NT2/D1 (cell line): ENCODE measurements at regions not wholly inside any gene's neighbourhood (a gene's known extent, or its start where the extent isn't known, plus 50 kb on each side); places are given as distances from the start of the nearest gene placed in this dataset.

Source experiments
- SUZ12 ChIP-seq: IDR thresholded peaks from 2 replicates; pipeline ENCODE4 v1.6.1; 2011; ENCODE audit not compliant: insufficient read length, insufficient read depth; ENCODE audit errors: extremely low read depth
- YY1 ChIP-seq: IDR thresholded peaks from 2 replicates; pipeline ENCODE4 v1.6.1; 2011; ENCODE audit not compliant: insufficient read length, insufficient read depth

DNA sequence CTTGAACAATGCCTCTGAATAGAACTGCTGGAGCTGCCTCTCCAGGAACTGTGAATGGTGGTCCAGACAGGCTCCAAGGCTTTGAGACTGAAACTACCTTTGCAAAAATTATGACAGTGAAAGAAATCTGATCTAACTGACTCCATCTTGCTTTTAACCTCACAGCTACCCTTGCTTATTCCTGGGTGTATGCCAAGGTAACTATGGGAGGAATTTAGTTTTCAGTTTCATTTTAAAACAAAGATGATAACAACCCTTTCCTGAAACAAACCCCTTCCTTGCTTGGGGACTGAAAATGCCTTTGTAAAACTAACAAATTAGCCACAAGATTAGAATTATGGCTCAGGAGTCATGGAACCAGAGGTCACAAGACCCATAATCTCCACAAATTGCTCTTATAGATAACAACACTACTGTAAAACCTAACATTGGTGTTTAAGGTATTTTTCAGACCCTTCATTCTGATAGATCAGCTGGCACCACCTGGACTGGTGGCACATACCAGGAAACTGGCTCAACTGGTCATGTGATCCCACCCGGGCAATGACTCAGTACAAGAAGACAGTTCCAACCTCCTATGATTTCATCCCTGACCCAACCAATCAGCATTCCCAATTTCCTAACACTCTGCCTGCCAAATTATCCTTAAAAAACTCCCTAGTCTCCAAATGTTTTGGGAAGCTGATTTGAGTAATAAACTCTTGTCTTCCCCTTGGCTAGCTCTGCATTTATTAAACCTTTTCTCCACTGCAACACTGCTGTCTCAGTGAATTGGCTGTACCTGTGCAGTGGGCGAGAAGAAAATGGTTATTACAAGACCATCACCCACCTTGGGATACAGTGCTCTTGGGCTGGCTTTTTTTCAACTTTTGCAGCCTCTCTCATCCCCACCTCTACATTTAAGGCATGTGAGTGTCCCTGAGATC, 608.1 kb downstream of the TYW1 start:
- TF ChIP-seq SUZ12 (no peak), YY1 (no peak)
